ENCODE measurements at regions not wholly inside any gene's neighbourhood (a gene's known extent, or its start where the extent isn't known, plus 50 kb on each side); places are given as distances from the start of the nearest gene placed in this dataset.

- DNase-seq: no peak
- TF ChIP-seq POLR2A (IDR thresholded peaks at IDR 0.05; ENCODE audit: low read length) (no peak), GATA1 (IDR thresholded peaks at IDR 0.05; ENCODE audit: low read depth, low read length) (no peak)
Measured at GRCh38 chr12:13505636-13506035, 309.1 kb downstream of the EMP1 start.

DNA sequence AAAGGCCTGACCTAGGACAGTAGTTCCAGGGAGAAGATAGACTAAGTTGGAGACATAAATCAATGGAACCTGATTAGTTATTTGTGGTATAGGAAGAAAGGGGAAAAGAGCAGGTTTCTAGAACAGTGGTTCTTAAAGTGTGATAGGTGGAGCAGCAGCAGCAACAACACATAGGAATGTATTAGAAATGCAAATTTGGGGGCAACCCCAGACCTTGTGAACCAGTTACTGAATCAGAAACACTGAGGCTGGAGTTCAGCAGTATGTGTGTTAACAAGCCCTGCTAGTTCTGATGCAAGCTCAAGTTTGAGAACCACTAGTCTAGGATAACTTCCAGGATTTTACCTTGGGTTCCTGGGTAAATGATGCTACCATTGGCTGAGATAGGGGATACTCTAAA is 308.7 kb downstream of the EMP1 start:
- TF ChIP-seq POLR2A (IDR thresholded peaks at IDR 0.05; ENCODE audit: low read length) (no peak), GATA1 (IDR thresholded peaks at IDR 0.05; ENCODE audit: low read depth, low read length) (no peak)
- DNase-seq: no peak

GRCh38 chr12:13504736-13505135 is 308.2 kb downstream of the EMP1 start:
- DNase-seq: no peak
- TF ChIP-seq POLR2A (IDR thresholded peaks at IDR 0.05; ENCODE audit: low read length) (no peak), GATA1 (IDR thresholded peaks at IDR 0.05; ENCODE audit: low read depth, low read length) (no peak)

GRCh38 chr12:13504074-13504473 is 307.5 kb downstream of the EMP1 start:
- DNase-seq: no peak

DNA sequence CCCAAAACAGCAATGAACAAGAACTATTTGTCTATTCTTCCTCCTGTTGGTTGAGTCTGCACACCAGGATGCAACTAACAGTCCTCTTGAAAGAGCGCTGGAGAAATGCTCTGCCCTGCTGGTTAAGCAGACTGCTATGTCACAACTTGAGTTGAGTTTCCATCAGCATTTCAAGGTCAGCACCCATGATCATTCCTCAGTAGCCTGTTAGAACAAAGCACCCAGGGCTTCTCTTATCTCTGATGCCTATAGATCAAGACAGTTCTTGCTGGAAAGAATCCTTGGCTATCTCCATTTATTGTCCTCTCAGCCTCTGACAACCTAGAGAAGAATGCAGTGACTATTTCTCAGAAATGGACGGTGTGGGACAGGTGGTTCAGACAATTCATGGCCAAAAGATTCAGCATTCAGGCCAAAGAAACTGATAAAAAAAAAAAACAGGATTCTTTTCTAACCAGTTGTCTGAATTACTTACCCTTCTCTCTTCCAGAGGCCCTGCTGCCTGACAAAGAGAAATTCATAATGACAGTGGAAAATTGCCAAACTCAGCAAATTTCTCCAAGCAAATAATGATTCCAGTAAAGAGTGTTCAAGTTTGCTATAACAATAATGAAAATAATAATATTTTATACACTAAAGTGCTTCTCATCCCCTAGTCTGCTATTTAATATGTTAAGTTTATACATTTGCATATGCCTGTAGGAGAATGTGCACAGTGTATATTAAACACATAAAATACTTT is 306.7 kb downstream of the EMP1 start:
- no peak for DNase-seq

More at GRCh38 chr12:13504074-13504473, 307.5 kb downstream of the EMP1 start:
- TF ChIP-seq GATA1 (IDR thresholded peaks at IDR 0.05; ENCODE audit: low read depth, low read length) (no peak), POLR2A (IDR thresholded peaks at IDR 0.05; ENCODE audit: low read length) (no peak)

DNA sequence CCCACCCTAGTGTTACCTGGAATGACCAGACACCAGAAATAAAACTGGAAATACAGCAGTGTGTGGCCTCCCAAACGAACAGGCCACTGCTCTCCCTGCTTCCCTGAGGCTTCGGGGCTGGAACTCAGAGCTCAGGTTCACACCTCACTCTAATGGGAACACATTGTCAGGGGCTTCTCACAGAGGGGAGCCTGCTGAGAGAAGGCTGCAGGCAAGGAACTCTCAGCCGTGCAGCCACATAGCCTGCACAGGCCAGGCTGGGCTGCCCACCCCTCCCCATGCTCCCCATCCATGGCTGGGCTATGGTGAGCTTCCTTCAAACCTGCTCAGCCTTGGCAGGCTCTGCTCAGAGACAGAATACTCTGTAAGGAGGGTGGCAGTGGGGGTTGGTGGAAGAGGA is 302.5 kb downstream of the EMP1 start:
- DNase-seq: no peak
- TF ChIP-seq POLR2A (IDR thresholded peaks at IDR 0.05; ENCODE audit: low read length): no peak
- TF ChIP-seq GATA1 (IDR thresholded peaks at IDR 0.05; ENCODE audit: low read depth, low read length): no peak

More for the DNA sequence above, 306.7 kb downstream of the EMP1 start:
- no peak for TF ChIP-seq GATA1 (IDR thresholded peaks at IDR 0.05; ENCODE audit: low read depth, low read length)
- no peak for TF ChIP-seq POLR2A (IDR thresholded peaks at IDR 0.05; ENCODE audit: low read length)

DNA sequence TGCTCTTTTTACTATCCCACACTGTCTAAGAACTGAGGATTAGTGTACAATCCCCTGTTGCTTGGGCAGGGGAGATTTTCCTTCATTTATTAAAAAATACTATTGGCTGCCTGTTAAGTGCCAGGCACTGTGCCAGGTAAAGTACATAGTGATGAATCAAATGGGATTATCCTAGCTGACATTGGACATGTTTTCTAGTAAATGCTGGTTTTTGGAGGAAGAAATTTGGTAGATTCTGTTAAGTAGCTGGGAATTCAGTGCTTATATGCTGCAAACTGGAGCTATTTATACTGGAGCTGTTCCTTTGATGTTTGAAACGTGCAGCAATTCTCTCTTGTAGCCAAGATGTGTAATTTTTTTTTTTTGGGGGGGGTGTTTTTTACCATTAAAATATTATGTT is 299.6 kb downstream of the EMP1 start:
- no peak for DNase-seq
- TF ChIP-seq POLR2A (IDR thresholded peaks at IDR 0.05; ENCODE audit: low read length) (no peak), GATA1 (IDR thresholded peaks at IDR 0.05; ENCODE audit: low read depth, low read length) (no peak)

DNA sequence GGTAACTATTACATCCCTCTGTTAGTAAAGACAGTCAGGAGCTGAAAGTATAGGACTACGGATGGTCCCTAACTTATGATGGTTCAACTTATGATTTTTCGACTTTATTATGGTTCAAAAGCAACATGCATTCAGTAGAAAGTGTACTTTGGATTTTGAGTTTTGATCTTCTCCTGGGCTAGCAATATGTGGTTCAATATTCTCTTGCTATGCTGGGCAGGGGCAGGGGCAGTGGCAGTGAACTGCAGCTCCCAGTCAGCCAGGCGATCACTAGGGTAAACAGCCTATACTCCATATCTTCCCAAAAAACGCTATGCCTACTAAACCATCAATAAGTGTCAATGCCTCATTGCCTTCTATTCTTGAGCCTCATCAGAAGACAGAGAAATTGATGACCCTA is 292.7 kb downstream of the EMP1 start:
- DNase-seq: no peak
- TF ChIP-seq POLR2A (IDR thresholded peaks at IDR 0.05; ENCODE audit: low read length) (no peak), GATA1 (IDR thresholded peaks at IDR 0.05; ENCODE audit: low read depth, low read length) (no peak)

DNA sequence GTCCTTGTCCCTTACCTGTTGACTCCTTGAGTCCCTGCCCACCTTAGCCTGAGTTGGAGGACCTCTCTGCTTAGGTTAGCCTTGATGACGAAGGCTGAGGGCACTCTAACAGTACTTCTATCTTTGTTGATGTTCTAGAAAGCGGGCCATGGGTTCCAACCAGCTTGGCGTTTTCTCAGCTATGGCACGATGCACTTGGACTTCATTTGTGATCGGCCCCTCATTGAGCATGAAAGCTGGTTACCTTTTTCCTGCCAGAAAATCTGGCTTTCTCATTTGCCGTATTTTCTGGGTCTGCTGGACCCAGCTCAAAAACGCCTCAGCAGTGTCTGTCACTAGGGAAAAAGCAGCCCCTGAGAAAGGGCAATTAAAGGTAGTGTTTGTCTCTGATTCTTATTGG is 290.8 kb downstream of the EMP1 start:
- no peak for DNase-seq
- TF ChIP-seq POLR2A (IDR thresholded peaks at IDR 0.05; ENCODE audit: low read length) (no peak), GATA1 (IDR thresholded peaks at IDR 0.05; ENCODE audit: low read depth, low read length) (no peak)

DNA sequence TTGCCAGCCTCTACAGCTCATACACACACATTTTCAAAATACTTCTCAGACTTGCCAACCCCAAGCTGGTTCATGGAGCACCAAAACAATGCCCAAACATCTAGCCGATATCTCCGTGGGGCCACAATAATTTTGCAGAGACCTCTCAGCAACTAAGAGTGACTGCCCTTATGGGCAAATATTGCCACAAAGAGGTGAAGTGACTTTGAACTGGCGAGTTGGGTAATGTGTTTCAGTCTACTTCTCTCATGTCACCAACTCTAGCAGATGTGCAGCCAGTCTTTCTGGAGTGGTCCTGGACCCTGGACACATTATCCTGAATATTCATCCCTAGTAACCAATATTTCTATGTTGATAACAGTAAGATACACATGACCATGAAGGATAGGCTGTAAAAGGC is 290.3 kb downstream of the EMP1 start:
- no peak for DNase-seq
- TF ChIP-seq POLR2A (IDR thresholded peaks at IDR 0.05; ENCODE audit: low read length): no peak
- no peak for TF ChIP-seq GATA1 (IDR thresholded peaks at IDR 0.05; ENCODE audit: low read depth, low read length)

GRCh38 chr12:13478650-13479181 is 282.2 kb downstream of the EMP1 start:
- no peak for DNase-seq
- TF ChIP-seq POLR2A (IDR thresholded peaks at IDR 0.05; ENCODE audit: low read length): no peak
- TF ChIP-seq GATA1 (IDR thresholded peaks at IDR 0.05; ENCODE audit: low read depth, low read length): no peak

GRCh38 chr12:13474381-13474780 is 277.9 kb downstream of the EMP1 start:
- no peak for DNase-seq
- TF ChIP-seq POLR2A (IDR thresholded peaks at IDR 0.05; ENCODE audit: low read length) (no peak), GATA1 (IDR thresholded peaks at IDR 0.05; ENCODE audit: low read depth, low read length) (no peak)

DNA sequence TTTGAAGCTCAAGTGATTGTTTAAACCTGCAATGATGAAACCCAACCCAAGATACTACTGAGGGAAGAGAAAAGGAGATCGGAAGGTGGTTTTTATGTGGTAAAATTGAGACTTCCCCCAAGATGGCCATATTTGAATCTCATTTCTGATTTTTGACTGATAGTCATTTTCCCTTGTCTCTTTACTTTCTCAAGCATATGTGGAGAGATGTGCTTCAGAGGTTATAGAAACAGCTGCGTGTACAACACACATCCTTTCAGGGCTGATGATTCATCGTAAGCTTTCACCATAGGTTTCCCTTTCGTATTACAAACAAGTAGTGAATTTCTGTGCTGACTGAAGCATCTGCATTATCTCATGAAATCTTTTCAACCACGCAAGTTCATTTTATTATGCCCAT is 276.2 kb downstream of the EMP1 start:
- TF ChIP-seq GATA1 (IDR thresholded peaks at IDR 0.05; ENCODE audit: low read depth, low read length) (no peak), POLR2A (IDR thresholded peaks at IDR 0.05; ENCODE audit: low read length) (no peak)
- no peak for DNase-seq

- TF ChIP-seq GATA1 (IDR thresholded peaks at IDR 0.05; ENCODE audit: low read depth, low read length): no peak
- no peak for TF ChIP-seq POLR2A (IDR thresholded peaks at IDR 0.05; ENCODE audit: low read length)
- no peak for DNase-seq
Measured at GRCh38 chr12:13471471-13471870, 274.9 kb downstream of the EMP1 start.

DNA sequence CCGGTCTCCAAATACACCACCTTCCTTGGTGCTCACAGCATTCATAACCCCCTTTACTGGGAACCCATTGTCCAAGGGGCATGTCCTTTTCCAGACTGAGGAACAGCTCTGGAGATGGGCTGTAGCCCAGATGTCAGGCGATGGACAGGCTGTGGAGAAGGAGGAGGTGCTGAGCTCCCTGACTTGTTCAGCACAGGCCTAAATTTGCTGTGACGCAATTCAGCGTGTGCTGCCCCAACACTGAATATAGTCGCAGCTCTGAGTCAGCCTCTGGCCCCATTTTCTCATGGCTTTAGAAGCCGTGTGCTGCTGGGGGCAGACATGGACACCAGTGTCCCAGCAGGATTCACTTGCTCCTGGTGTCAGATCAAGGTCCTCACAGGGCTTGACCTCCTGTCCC is 269.1 kb downstream of the EMP1 start:
- DNase-seq: no peak

More for the DNA sequence above, 269.1 kb downstream of the EMP1 start:
- TF ChIP-seq GATA1 (IDR thresholded peaks at IDR 0.05; ENCODE audit: low read depth, low read length): no peak

Data from erythroblast (primary cell).